GM19035 (cell line): ENCODE measurements at regions not wholly inside any gene's neighbourhood (a gene's known extent, or its start where the extent isn't known, plus 50 kb on each side); places are given as distances from the start of the nearest gene placed in this dataset.
A peak's percentile ranks its signal among the peaks of the same experiment; 100 is the strongest.

Source experiments
- ATAC-seq: cut with Tn5 transposase; IDR thresholded peaks from one replicate; pipeline ENCODE4 v1.9.1; 2021; ENCODE audit not compliant: unreplicated experiment

- ATAC-seq: no peak
Observed at GRCh38 chr5:164005071-164005470, 499.7 kb downstream of the MAT2B start.

GRCh38 chr5:164007064-164007463 lies 501.6 kb downstream of the MAT2B start:
- ATAC-seq: no peak

- ATAC-seq: no peak
Observed at GRCh38 chr5:164009621-164010020, 504.2 kb downstream of the MAT2B start.

GRCh38 chr5:164010900-164011299 lies 505.5 kb downstream of the MAT2B start:
- ATAC-seq: no peak

GRCh38 chr5:164012371-164012770 lies 507.0 kb downstream of the MAT2B start:
- ATAC-seq: no peak

GRCh38 chr5:164013077-164013670 lies 507.8 kb downstream of the MAT2B start:
- ATAC-seq: peak; percentile 83

- no peak for ATAC-seq
Observed at GRCh38 chr5:164020116-164020515, 514.7 kb downstream of the MAT2B start.

- no peak for ATAC-seq
Observed at GRCh38 chr5:164027738-164028137, 522.3 kb downstream of the MAT2B start.

- ATAC-seq: no peak
Observed at GRCh38 chr5:164038128-164038783, 532.8 kb downstream of the MAT2B start.

- ATAC-seq: no peak
Observed at GRCh38 chr5:164041105-164041504, 535.7 kb downstream of the MAT2B start.

- no peak for ATAC-seq
Observed at GRCh38 chr5:164048359-164048926, 543.0 kb downstream of the MAT2B start.

- ATAC-seq: no peak
Observed at GRCh38 chr5:164051745-164052144, 546.3 kb downstream of the MAT2B start.

- ATAC-seq: no peak
Observed at GRCh38 chr5:164052536-164053093, 547.2 kb downstream of the MAT2B start.

- no peak for ATAC-seq
Observed at GRCh38 chr5:164053123-164053522, 547.7 kb downstream of the MAT2B start.

- ATAC-seq: no peak
Observed at GRCh38 chr5:164054461-164054860, 549.0 kb downstream of the MAT2B start.

GRCh38 chr5:164057121-164057520 lies 551.7 kb downstream of the MAT2B start:
- ATAC-seq: no peak

- no peak for ATAC-seq
Observed at GRCh38 chr5:164058621-164059020, 553.2 kb downstream of the MAT2B start.

- no peak for ATAC-seq
Observed at GRCh38 chr5:164059471-164059870, 554.1 kb downstream of the MAT2B start.

- no peak for ATAC-seq
Observed at GRCh38 chr5:164060786-164061355, 555.5 kb downstream of the MAT2B start.

- no peak for ATAC-seq
Observed at GRCh38 chr5:164062304-164062703, 556.9 kb downstream of the MAT2B start.

- no peak for ATAC-seq
Observed at GRCh38 chr5:164065266-164065665, 559.8 kb downstream of the MAT2B start.

GRCh38 chr5:164071671-164072070 lies 566.3 kb downstream of the MAT2B start:
- ATAC-seq: no peak
